ENCODE measurements at regions not wholly inside any gene's neighbourhood (a gene's known extent, or its start where the extent isn't known, plus 50 kb on each side); places are given as distances from the start of the nearest gene placed in this dataset.

DNA sequence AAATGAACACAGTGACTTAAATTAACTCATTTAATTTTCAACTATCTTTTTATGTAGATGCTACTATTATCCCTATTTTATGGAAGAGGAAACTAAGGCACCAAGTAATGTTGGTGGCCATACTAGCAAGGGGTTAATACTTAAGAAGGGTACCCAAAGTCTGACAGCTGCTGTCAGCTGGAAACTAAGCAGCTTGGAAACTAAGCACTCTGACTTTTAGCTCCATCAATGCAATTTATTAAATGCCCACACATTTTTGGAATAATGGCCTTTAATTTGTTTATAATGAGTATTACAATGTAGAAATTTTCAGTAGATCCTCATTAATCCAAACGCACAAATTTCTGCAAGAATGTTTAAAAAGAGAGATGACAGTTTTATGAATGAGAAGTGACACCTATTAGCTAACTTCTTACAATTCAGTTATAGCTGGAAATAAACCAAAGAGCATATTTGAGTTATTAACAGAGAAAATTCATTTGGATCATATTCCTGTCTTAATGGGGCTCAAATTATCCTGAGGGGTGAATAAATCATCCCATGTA is 483.1 kb upstream of the MBL2 start:
- TF ChIP-seq, protein P1, sequence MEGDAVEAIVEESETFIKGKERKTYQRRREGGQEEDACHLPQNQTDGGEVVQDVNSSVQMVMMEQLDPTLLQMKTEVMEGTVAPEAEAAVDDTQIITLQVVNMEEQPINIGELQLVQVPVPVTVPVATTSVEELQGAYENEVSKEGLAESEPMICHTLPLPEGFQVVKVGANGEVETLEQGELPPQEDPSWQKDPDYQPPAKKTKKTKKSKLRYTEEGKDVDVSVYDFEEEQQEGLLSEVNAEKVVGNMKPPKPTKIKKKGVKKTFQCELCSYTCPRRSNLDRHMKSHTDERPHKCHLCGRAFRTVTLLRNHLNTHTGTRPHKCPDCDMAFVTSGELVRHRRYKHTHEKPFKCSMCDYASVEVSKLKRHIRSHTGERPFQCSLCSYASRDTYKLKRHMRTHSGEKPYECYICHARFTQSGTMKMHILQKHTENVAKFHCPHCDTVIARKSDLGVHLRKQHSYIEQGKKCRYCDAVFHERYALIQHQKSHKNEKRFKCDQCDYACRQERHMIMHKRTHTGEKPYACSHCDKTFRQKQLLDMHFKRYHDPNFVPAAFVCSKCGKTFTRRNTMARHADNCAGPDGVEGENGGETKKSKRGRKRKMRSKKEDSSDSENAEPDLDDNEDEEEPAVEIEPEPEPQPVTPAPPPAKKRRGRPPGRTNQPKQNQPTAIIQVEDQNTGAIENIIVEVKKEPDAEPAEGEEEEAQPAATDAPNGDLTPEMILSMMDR (IDR thresholded peaks at IDR 0.05), result no peak
- no peak for TF ChIP-seq POLR2A (IDR thresholded peaks at IDR 0.05)
